ENCODE measurements at regions not wholly inside any gene's neighbourhood (a gene's known extent, or its start where the extent isn't known, plus 50 kb on each side); places are given as distances from the start of the nearest gene placed in this dataset.

GRCh38 chr9:581673-582497 is 259.6 kb upstream of the DMRT1 start:
- TF ChIP-seq CTCF (IDR thresholded peaks at IDR 0.05): peak; percentile 64
- Mint-ChIP-seq H3K36me3 (ENCODE audit: low read depth) (no peaks in the 10 kb centered on the region), H3K27me3 (ENCODE audit: low read depth) (peaks cover 7% of the 10 kb centered on the region), H3K9me3 (ENCODE audit: low read depth) (no peaks in the 10 kb centered on the region), H3K27ac (ENCODE audit: unreplicated experiment) (no peak overlapping the region), H3K4me3 (ENCODE audit: unreplicated experiment) (no peak overlapping the region), H3K4me1 (ENCODE audit: low read depth) (no peaks in the 10 kb centered on the region)
- no peak for DNase-seq (ENCODE audit: low spot score)

- Mint-ChIP-seq H3K4me1 (ENCODE audit: low read depth) (no peaks in the 10 kb centered on the region), H3K4me3 (ENCODE audit: unreplicated experiment) (no peak overlapping the region), H3K27me3 (ENCODE audit: low read depth) (peaks cover 7% of the 10 kb centered on the region), H3K9me3 (ENCODE audit: low read depth) (no peaks in the 10 kb centered on the region), H3K27ac (ENCODE audit: unreplicated experiment) (no peak overlapping the region), H3K36me3 (ENCODE audit: low read depth) (no peaks in the 10 kb centered on the region)
- TF ChIP-seq CTCF (IDR thresholded peaks at IDR 0.05): no peak
- no peak for DNase-seq (ENCODE audit: low spot score)
Measured at GRCh38 chr9:582775-583174, 258.7 kb upstream of the DMRT1 start.

- TF ChIP-seq CTCF (IDR thresholded peaks at IDR 0.05): no peak
- no peak overlapping the region for H3K27ac Mint-ChIP-seq (ENCODE audit: unreplicated experiment)
- DNase-seq (ENCODE audit: low spot score): no peak
- H3K4me1 Mint-ChIP-seq (ENCODE audit: low read depth): peaks cover 16% of the 10 kb centered on the region
- no peaks in the 10 kb centered on the region for H3K27me3 Mint-ChIP-seq (ENCODE audit: low read depth)
- no peaks in the 10 kb centered on the region for H3K9me3 Mint-ChIP-seq (ENCODE audit: low read depth)
- no peaks in the 10 kb centered on the region for H3K36me3 Mint-ChIP-seq (ENCODE audit: low read depth)
- no peak overlapping the region for H3K4me3 Mint-ChIP-seq (ENCODE audit: unreplicated experiment)
Measured at GRCh38 chr9:587527-587926, 254.0 kb upstream of the DMRT1 start.

DNA sequence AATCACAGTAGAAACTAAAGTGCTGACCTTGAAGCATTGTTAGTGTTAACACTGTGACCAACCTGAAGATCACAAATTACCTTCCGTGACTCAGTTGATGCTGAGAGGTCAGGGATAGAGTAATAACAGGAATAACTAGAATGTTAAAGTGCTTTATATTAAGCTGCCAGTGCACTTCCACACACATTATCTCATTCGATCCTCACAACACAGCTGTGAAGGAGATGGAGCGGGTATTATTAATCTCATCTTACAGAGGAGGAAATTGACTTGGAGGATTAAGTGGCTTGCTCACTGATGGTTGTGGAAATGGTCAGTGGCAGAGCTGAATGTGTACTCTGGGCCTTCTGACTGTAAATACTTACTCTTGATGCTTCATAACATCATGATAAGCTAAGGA is 252.5 kb upstream of the DMRT1 start:
- no peak overlapping the region for H3K4me3 Mint-ChIP-seq (ENCODE audit: unreplicated experiment)
- H3K4me1 Mint-ChIP-seq (ENCODE audit: low read depth): peaks cover 16% of the 10 kb centered on the region
- peaks cover 7% of the 10 kb centered on the region for H3K27me3 Mint-ChIP-seq (ENCODE audit: low read depth)

DNA sequence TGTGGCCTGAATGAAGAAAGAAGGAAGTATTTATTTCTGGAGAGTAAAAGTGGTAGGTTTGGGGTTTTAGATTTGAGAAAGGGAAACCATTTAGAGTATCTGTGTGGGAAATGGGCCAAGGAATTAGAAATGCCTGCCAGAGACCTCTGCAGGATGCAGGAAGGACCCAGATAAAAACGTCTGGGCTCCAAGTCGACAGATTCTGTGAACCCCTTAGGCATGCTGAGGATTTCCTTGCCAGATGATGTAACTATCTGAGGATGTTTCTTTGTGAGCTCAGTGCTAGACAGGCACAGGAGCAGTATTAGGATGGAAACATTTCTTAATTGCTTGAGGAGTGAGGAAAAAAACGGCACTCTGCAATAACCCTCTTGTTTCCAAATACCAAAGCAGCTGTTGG is 251.8 kb upstream of the DMRT1 start:
- Mint-ChIP-seq H3K4me1 (ENCODE audit: low read depth) (peaks cover 16% of the 10 kb centered on the region), H3K27ac (ENCODE audit: unreplicated experiment) (peak overlapping the region; percentile 75), H3K9me3 (ENCODE audit: low read depth) (no peaks in the 10 kb centered on the region), H3K27me3 (ENCODE audit: low read depth) (peaks cover 11% of the 10 kb centered on the region), H3K36me3 (ENCODE audit: low read depth) (no peaks in the 10 kb centered on the region), H3K4me3 (ENCODE audit: unreplicated experiment) (no peak overlapping the region)
- no peak for TF ChIP-seq CTCF (IDR thresholded peaks at IDR 0.05)
- DNase-seq (ENCODE audit: low spot score): no peak

More for the DNA sequence above, 252.5 kb upstream of the DMRT1 start:
- Mint-ChIP-seq H3K27ac (ENCODE audit: unreplicated experiment) (peak overlapping the region; percentile 34), H3K36me3 (ENCODE audit: low read depth) (no peaks in the 10 kb centered on the region), H3K9me3 (ENCODE audit: low read depth) (no peaks in the 10 kb centered on the region)
- DNase-seq (ENCODE audit: low spot score): no peak
- no peak for TF ChIP-seq CTCF (IDR thresholded peaks at IDR 0.05)
